SU-DHL-6 (cell line): ENCODE measurements at regions not wholly inside any gene's neighbourhood (a gene's known extent, or its start where the extent isn't known, plus 50 kb on each side); places are given as distances from the start of the nearest gene placed in this dataset.

ENCODE experiments used
- H2AFZ ChIP-seq: fragments of 200-600 bp; sonication (generic); 2 replicates; pipeline ENCODE4 v1.6.1; 2014; ENCODE audit warnings: low read depth, mild to moderate bottlenecking, moderate library complexity, mixed read lengths, antibody characterized with exemption, low read length; ENCODE audit not compliant: severe bottlenecking
- H3F3A ChIP-seq: fragments of 200-600 bp; shearing (Covaris generic); 2 replicates; pipeline ENCODE4 v1.6.0; 2016; ENCODE audit warnings: antibody characterized with exemption, mild to moderate bottlenecking; ENCODE audit not compliant: insufficient read depth
- H3K27ac ChIP-seq: fragments of 200-600 bp; sonication (generic); 2 replicates; pipeline ENCODE4 v1.5.1; 2016; ENCODE audit warnings: low read depth, mild to moderate bottlenecking, low read length, moderate library complexity, mixed read lengths
- H3K27me3 ChIP-seq: fragments of 200-600 bp; sonication (generic), shearing (Covaris generic); 2 replicates; pipeline ENCODE4 v1.6.0; 2014; ENCODE audit warnings: mild to moderate bottlenecking, low read length
- H3K36me3 ChIP-seq: fragments of 200-600 bp; sonication (generic); 2 replicates; pipeline ENCODE4 v1.6.1; 2014; ENCODE audit warnings: mild to moderate bottlenecking, low read length, mixed read lengths
- H3K4me2 ChIP-seq: fragments of 300-600, 200-600 bp; shearing (Covaris generic), sonication (generic); 2 replicates; pipeline ENCODE4 v1.6.0; 2014; ENCODE audit warnings: low read length, low read depth, mild to moderate bottlenecking; ENCODE audit not compliant: poor library complexity, severe bottlenecking
- H3K4me3 ChIP-seq: fragments of 200-600 bp; sonication (generic); 2 replicates; pipeline ENCODE4 v1.5.1; 2014; ENCODE audit warnings: antibody characterized with exemption, low read length, mild to moderate bottlenecking, mixed read lengths; ENCODE audit not compliant: insufficient read depth, poor library complexity, severe bottlenecking
- H3K79me2 ChIP-seq: fragments of 200-600 bp; sonication (generic); 2 replicates; pipeline ENCODE4 v1.6.1; 2014; ENCODE audit warnings: mild to moderate bottlenecking, low read length, moderate library complexity; ENCODE audit not compliant: insufficient read depth
- H3K9ac ChIP-seq: fragments of 200-600 bp; sonication (generic); 2 replicates; pipeline ENCODE4 v1.7.0; 2014; ENCODE audit warnings: mild to moderate bottlenecking, low read length
- H3K9me2 ChIP-seq: fragments of 200-600 bp; sonication (generic); replicated peaks from 2 replicates; pipeline ENCODE4 v1.6.1; 2014; ENCODE audit warnings: low read length; ENCODE audit not compliant: insufficient read depth
- H3K9me3 ChIP-seq: fragments of 200-600 bp; sonication (generic); 2 replicates; pipeline ENCODE4 v1.6.1; 2014; ENCODE audit warnings: low read length, mixed read lengths; ENCODE audit not compliant: insufficient read depth
- H4K20me1 ChIP-seq: fragments of 200-600 bp; sonication (generic); 2 replicates; pipeline ENCODE4 v1.6.1; 2014; ENCODE audit warnings: low read depth, mild to moderate bottlenecking, antibody characterized with exemption, low read length, moderate library complexity, mixed read lengths
- EZH2phosphoT487 ChIP-seq: fragments of 200-600 bp; sonication (generic), shearing (Covaris generic); conservative IDR thresholded peaks from 2 replicates; pipeline ENCODE4 v1.6.1; 2018; ENCODE audit warnings: mild to moderate bottlenecking, antibody characterized with exemption, low read length, moderate library complexity, mixed read lengths
- TF ChIP-seq, protein P1 (sequence below): fragments of 200-600 bp; sonication (generic); IDR thresholded peaks from one replicate; pipeline ENCODE4 v1.5.1; 2017; ENCODE audit warnings: antibody characterized with exemption, mild to moderate bottlenecking, low read length, moderate library complexity; ENCODE audit not compliant: insufficient read depth, poor library complexity, severe bottlenecking

DNA sequence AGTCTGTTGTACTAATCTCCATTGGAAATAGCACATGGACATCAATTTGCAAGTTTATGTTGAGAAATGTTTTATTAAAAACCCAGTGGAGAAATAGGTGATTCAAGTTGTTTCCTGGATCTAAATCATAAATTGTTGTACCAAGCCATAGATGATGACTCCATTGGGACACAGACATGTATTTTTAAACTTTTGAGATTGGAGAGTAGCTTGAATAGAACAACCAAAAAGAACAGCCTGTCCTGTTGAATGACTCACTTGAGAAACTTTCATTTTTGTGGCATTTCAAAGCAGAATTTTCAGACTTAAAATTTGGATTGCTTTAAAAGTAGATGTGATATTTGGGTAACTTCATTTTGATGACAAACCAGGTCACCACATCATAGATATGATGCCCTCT is 197.5 kb downstream of the GPAM start:
- no peak overlapping the region for H3K4me2 ChIP-seq
- H3K36me3 ChIP-seq: no peaks in the 10 kb centered on the region
- no peaks in the 10 kb centered on the region for H3F3A ChIP-seq
- no peak overlapping the region for H3K4me3 ChIP-seq
- no peaks in the 10 kb centered on the region for H3K9me2 ChIP-seq
- H3K79me2 ChIP-seq: no peaks in the 10 kb centered on the region
- no peaks in the 10 kb centered on the region for H4K20me1 ChIP-seq
- H3K9ac ChIP-seq: no peak overlapping the region
- H3K27ac ChIP-seq: no peak overlapping the region
- no peak overlapping the region for H2AFZ ChIP-seq
- TF ChIP-seq EZH2phosphoT487: no peak
- TF ChIP-seq, protein P1, sequence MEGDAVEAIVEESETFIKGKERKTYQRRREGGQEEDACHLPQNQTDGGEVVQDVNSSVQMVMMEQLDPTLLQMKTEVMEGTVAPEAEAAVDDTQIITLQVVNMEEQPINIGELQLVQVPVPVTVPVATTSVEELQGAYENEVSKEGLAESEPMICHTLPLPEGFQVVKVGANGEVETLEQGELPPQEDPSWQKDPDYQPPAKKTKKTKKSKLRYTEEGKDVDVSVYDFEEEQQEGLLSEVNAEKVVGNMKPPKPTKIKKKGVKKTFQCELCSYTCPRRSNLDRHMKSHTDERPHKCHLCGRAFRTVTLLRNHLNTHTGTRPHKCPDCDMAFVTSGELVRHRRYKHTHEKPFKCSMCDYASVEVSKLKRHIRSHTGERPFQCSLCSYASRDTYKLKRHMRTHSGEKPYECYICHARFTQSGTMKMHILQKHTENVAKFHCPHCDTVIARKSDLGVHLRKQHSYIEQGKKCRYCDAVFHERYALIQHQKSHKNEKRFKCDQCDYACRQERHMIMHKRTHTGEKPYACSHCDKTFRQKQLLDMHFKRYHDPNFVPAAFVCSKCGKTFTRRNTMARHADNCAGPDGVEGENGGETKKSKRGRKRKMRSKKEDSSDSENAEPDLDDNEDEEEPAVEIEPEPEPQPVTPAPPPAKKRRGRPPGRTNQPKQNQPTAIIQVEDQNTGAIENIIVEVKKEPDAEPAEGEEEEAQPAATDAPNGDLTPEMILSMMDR: no peak
- no peaks in the 10 kb centered on the region for H3K27me3 ChIP-seq
- no peaks in the 10 kb centered on the region for H3K9me3 ChIP-seq

DNA sequence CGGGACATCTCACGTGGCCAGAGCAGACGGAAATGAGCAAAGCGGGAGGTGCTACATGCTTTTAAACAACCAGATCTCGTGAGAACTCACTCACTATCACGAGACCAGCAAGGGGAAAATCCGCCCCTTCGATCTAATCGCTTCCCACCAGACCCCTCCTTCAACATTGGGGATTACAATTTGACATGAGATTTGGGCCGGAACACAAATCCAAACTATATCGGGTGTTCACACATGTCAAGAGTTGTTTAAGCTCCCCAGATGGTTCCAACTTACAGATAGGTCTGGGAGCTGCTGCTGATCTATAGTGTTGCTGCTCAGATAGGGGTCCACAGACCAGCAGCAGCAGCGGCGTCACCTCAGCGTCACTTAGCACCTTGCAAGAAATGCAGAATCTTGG is 194.9 kb downstream of the GPAM start:
- Histone ChIP-seq H3K79me2 (no peaks in the 10 kb centered on the region), H3K4me2 (no peak overlapping the region), H3F3A (no peaks in the 10 kb centered on the region), H4K20me1 (no peaks in the 10 kb centered on the region), H3K4me3 (no peak overlapping the region), H3K9me2 (no peaks in the 10 kb centered on the region), H2AFZ (no peak overlapping the region), H3K9me3 (no peaks in the 10 kb centered on the region), H3K36me3 (no peaks in the 10 kb centered on the region), H3K9ac (no peak overlapping the region), H3K27me3 (no peaks in the 10 kb centered on the region), H3K27ac (no peak overlapping the region)
- TF ChIP-seq, protein P1: no peak
- TF ChIP-seq EZH2phosphoT487: no peak

DNA sequence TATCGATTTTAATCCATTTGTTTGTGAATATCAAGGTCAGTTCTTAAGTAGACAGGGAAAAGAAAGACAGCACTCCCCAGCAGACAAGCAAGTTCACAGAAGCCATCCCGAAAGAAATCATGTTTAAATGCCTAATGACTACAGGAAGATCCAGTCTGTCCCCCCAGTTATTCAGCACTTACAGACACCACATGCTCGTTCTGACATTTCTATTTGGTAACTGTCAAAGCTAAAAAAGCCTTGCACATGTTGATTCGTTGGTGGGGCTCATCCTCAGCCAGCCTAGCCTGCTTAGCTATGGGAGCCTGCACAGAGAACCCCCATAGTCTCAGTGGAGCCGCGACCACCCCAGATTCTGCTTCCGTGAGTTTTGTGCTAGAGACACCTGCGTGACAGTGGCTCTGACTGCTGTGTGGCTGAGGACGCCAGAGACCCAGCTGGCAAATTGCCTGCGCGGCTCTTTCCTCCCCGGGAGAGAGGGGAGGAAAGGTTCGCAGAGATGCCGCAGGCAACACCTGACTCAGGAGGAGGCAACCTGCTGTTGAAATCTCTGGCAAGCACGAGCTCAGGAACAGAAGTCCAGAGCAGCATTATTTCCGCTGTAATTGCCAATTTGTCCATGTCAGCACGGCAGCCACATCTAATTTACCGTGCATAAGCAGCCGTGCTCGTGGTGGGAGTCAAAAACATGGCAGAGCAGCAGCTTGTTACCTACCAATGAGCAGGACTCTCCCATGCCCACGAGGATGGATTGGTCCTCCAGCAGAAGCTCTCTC is 194.2 kb downstream of the GPAM start:
- H4K20me1 ChIP-seq: no peaks in the 10 kb centered on the region
- no peak overlapping the region for H3K4me2 ChIP-seq
- H3K27ac ChIP-seq: no peak overlapping the region
- H3K27me3 ChIP-seq: no peaks in the 10 kb centered on the region
- H3K9ac ChIP-seq: no peak overlapping the region
- H3K4me3 ChIP-seq: no peak overlapping the region
- no peak overlapping the region for H2AFZ ChIP-seq
- H3K36me3 ChIP-seq: no peaks in the 10 kb centered on the region
- no peaks in the 10 kb centered on the region for H3K9me2 ChIP-seq
- no peaks in the 10 kb centered on the region for H3K9me3 ChIP-seq
- TF ChIP-seq, protein P1: no peak
- no peak for TF ChIP-seq EZH2phosphoT487
- no peaks in the 10 kb centered on the region for H3F3A ChIP-seq
- no peaks in the 10 kb centered on the region for H3K79me2 ChIP-seq
